Lung (tissue), 11 donors: ENCODE measurements at regions not wholly inside any gene's neighbourhood (a gene's known extent, or its start where the extent isn't known, plus 50 kb on each side); places are given as distances from the start of the nearest gene placed in this dataset.
A peak's percentile ranks its signal among the peaks of the same experiment; 100 is the strongest.

Experiments
- ATAC-seq: fragments of 200-7000 bp; cut with Tn5 transposase; one replicate; pipeline ENCODE4 v1.9.1; 2020; ENCODE audit warnings: moderate number of reproducible peaks; ENCODE audit not compliant: insufficient read depth, low FRiP score
- DNase-seq, 3 donors: peaks; one replicate each; pipeline ENCODE4 v3.0.0-alpha.2; 2013 to 2017
- H3K27ac ChIP-seq, 2 donors: one replicate each; pipeline ENCODE4 v1.5.1; 2013; ENCODE audit warnings: mild to moderate bottlenecking in 2 of 2, moderate library complexity in 2 of 2, control low read depth in 1 of 2, inconsistent platforms in 1 of 2, low read depth in 1 of 2, low read length in 1 of 2
- H3K27me3 ChIP-seq, 3 donors: one replicate each; pipeline ENCODE4 v1.5.1; 2013; ENCODE audit warnings: low read length in 2 of 3; ENCODE audit not compliant: control insufficient read depth in 3 of 3, insufficient read depth in 3 of 3
- H3K36me3 ChIP-seq, 4 donors: one replicate each; pipeline ENCODE4 v1.5.1; 2013; ENCODE audit warnings: low read length in 4 of 4, mild to moderate bottlenecking in 1 of 4, moderate library complexity in 1 of 4; ENCODE audit not compliant: control insufficient read depth in 4 of 4, insufficient read depth in 4 of 4
- H3K4me1 ChIP-seq, 5 donors: one replicate each; pipeline ENCODE4 v1.5.1; 2013; ENCODE audit warnings: low read length in 5 of 5, mild to moderate bottlenecking in 2 of 5, moderate library complexity in 1 of 5; ENCODE audit not compliant: control insufficient read depth in 5 of 5, insufficient read depth in 5 of 5
- H3K4me3 ChIP-seq: one replicate; pipeline ENCODE4 v1.5.1; 2013; ENCODE audit warnings: mild to moderate bottlenecking, control low read depth, moderate library complexity
- H3K9ac ChIP-seq, 2 donors: one replicate each; pipeline ENCODE4 v1.5.1; 2013; ENCODE audit warnings: low read length in 2 of 2, control low read depth in 1 of 2; ENCODE audit not compliant: insufficient read depth in 1 of 2
- H3K9me3 ChIP-seq, 4 donors: one replicate each; pipeline ENCODE4 v1.5.1; 2013; ENCODE audit warnings: low read length in 3 of 4, mild to moderate bottlenecking in 1 of 4, moderate library complexity in 1 of 4; ENCODE audit not compliant: control insufficient read depth in 4 of 4, insufficient read depth in 3 of 4
- CTCF ChIP-seq: IDR thresholded peaks from 2 replicates; pipeline ENCODE4 v1.5.1; 2012; ENCODE audit warnings: mild to moderate bottlenecking; ENCODE audit errors: control extremely low read depth, extremely low read depth
- WGBS, 2 donors: extraction: QIAGEN DNeasy Blood & Tissue Kit; methylation state at CpG; one replicate each; pipeline ENCODE4 v1.1.7; 2013; 5-methylcytosine and 5-hydroxymethylcytosine counted together
- donor health status: control.
- donor health status: control.
- donor health status: Bipolar disorder and iron deficiency.
- donor health status: healthy.
- donor health status: DM: yes; HTN: yes; CAD: no.

GRCh38 chr9:22285066-22285465 lies 161.6 kb upstream of the DMRTA1 start:
- ATAC-seq = no peak
- Histone ChIP-seq H3K4me1 (no peaks in the 10 kb centered on the region), H3K9me3 (no peaks in the 10 kb centered on the region), H3K36me3 (no peaks in the 10 kb centered on the region), H3K27me3 (no peaks in the 10 kb centered on the region), H3K9ac (no peak overlapping the region), H3K4me3 (no peak overlapping the region), H3K27ac (no peak overlapping the region)
- no peak for DNase-seq
- TF ChIP-seq CTCF = no peak
- WGBS, 2 donors = 51 to 84% methylated on average over 1 of the region's 1 CpG

- WGBS, 2 donors = 96 to 98% methylated on average over 1 of the region's 1 CpG
- Histone ChIP-seq H3K4me3 (no peak overlapping the region), H3K27ac (no peak overlapping the region), H3K9ac (no peak overlapping the region), H3K36me3 (no peaks in the 10 kb centered on the region), H3K9me3 (no peaks in the 10 kb centered on the region), H3K4me1 (no peaks in the 10 kb centered on the region), H3K27me3 (no peaks in the 10 kb centered on the region)
- no peak for ATAC-seq
- no peak for TF ChIP-seq CTCF
- DNase-seq = no peak
Observed at GRCh38 chr9:22286661-22287060, 160.0 kb upstream of the DMRTA1 start.

GRCh38 chr9:22288661-22289060 lies 158.0 kb upstream of the DMRTA1 start:
- Histone ChIP-seq H3K4me1 (no peaks in the 10 kb centered on the region), H3K9me3 (no peaks in the 10 kb centered on the region), H3K9ac (no peak overlapping the region), H3K27ac (no peak overlapping the region), H3K4me3 (no peak overlapping the region), H3K27me3 (no peaks in the 10 kb centered on the region), H3K36me3 (no peaks in the 10 kb centered on the region)
- no peak for DNase-seq
- ATAC-seq = no peak
- 84 to 87% methylated on average over 1 of the region's 1 CpG for WGBS, 2 donors
- TF ChIP-seq CTCF = no peak

GRCh38 chr9:22307013-22307711 lies 139.5 kb upstream of the DMRTA1 start:
- Histone ChIP-seq H3K4me3 (no peak overlapping the region), H3K9me3 (no peaks in the 10 kb centered on the region), H3K4me1 (no peaks in the 10 kb centered on the region), H3K36me3 (no peaks in the 10 kb centered on the region), H3K27ac (no peak overlapping the region), H3K27me3 (no peaks in the 10 kb centered on the region), H3K9ac (no peak overlapping the region)
- peak; percentile 4 for TF ChIP-seq CTCF
- 34% methylated on average over 2 of the region's 2 CpGs for WGBS, 2 donors
- DNase-seq = peak in 2 of 3 donors; percentile 31 to 59
- no peak for ATAC-seq
